ENCODE measurements at regions not wholly inside any gene's neighbourhood (a gene's known extent, or its start where the extent isn't known, plus 50 kb on each side); places are given as distances from the start of the nearest gene placed in this dataset.
A peak's percentile ranks its signal among the peaks of the same experiment; 100 is the strongest.

- no peak for DNase-seq
Observed at GRCh38 chr2:153096272-153096671, 377.9 kb downstream of the ARL6IP6 start.

- DNase-seq = no peak
Observed at GRCh38 chr2:153091344-153091743, 372.9 kb downstream of the ARL6IP6 start.

DNA sequence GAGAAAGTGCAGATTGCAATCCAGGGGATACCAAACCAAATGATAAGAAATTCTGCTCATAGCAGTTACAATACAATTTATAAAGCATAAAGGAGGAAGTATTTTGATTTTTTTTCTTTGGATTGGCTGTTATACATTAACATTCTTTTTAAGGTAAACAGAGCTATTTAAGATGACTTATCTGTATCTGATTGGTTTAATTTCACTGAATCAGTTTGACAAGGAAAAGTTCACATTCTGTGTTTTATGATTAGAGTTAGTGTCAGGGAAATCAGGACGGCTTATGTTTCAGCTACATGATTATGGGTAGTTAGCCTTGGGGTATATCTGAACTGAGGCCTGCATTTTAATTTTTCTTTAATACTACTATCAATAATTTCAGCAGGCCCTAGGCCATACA lies 360.9 kb downstream of the ARL6IP6 start:
- DNase-seq = no peak

DNA sequence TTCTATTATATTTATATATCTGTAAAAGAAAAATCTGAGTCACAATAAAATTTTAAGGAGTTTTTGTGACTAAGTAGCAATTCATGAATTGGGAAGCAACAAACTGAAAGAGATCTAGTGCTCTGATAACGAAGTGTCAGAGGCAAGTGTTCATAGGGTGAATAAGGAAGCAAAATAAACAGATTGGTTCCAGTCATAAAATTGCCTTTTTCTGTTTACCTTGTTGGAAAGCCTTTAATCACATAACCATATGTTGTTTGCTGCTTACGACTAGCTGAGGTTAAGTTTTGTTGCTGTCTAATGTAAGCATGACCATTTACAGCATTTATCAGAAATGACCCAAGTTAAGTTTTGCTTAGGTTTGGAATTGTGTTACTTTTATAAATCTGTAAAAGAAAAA lies 358.9 kb downstream of the ARL6IP6 start:
- no peak for DNase-seq

- DNase-seq = peak; percentile 71
Observed at GRCh38 chr2:153074207-153074606, 355.8 kb downstream of the ARL6IP6 start.

GRCh38 chr2:153072813-153073212 lies 354.4 kb downstream of the ARL6IP6 start:
- no peak for DNase-seq

DNA sequence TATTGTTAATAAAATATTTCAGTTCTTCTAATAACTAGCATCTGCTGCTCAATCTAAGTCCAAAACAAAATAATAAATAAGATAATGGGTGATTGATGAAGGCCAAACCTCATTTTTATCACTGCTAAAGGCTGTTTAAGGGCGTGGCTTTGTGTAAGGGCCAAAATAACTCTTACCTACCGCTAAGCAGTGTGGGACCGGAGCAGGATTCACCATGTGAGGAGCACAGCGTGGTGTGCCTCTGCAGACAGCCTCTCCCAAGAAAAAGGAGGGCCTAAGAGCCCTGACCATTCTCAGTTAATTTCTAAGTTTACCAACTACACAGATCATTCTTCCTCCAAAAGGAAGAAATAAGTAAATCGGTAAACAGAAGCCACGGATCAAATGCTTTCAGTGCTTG lies 353.7 kb downstream of the ARL6IP6 start:
- no peak for DNase-seq

DNA sequence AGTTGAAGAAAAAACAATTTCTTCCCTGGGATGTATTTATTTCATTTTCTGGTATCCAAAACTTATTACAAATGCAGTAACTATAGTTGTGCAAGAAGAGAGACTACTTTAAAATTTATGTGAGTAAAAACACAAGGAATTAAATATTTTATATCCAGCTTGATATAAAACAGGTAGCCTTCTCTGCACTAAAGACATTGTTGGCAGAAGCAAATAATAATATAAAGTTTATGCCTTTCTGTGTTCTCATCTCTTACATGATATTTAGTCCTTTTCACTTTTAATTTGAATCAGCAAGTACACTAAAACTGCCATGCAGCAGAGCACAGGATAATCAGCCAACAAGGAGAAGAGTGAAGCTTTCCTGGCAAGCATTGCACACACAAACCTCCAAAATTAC lies 352.7 kb downstream of the ARL6IP6 start:
- DNase-seq = no peak

DNA sequence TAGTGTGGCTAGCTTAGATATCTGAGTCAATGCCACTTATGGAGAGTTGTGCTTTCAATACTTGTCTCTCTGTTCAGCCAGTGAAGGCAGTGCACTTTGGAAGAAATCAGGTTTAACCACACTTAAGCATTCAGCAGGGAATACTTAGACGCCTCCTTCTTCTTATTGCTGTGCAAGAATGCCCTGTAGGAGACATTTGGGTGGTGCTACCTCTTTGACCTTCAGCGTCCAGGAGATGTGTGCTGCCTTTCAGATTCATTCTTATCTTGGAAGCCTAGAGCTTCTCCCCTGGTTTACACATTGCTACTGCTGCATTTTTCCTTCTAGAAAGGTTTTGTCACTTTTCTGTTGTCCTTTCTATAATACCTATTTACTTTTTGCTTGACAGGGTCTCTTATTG lies 350.5 kb downstream of the ARL6IP6 start:
- DNase-seq = no peak

- DNase-seq = no peak
Observed at GRCh38 chr2:153068052-153068451, 349.6 kb downstream of the ARL6IP6 start.

GRCh38 chr2:153059338-153060052 lies 341.1 kb downstream of the ARL6IP6 start:
- DNase-seq = peak; percentile 78

- DNase-seq = no peak
Observed at GRCh38 chr2:153057743-153058142, 339.3 kb downstream of the ARL6IP6 start.

DNA sequence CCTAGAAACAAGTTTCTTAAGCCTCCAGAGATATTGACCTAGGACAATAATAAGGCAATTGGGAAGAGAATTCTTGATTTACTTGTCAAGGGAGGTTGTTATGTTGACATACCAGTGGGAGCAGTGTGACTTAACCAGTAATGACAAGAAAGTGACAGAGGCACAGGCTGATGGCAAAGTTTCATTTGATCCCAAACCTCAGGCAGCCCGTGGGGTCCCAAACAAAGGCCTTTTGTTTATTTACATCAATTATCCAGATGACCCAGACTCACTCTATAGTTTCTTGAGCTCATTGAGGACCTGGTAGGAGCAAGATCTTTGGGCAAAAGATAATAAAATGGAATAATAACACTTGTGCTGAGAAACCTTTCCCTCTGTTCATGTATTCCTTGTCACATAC lies 336.8 kb downstream of the ARL6IP6 start:
- DNase-seq = no peak

DNA sequence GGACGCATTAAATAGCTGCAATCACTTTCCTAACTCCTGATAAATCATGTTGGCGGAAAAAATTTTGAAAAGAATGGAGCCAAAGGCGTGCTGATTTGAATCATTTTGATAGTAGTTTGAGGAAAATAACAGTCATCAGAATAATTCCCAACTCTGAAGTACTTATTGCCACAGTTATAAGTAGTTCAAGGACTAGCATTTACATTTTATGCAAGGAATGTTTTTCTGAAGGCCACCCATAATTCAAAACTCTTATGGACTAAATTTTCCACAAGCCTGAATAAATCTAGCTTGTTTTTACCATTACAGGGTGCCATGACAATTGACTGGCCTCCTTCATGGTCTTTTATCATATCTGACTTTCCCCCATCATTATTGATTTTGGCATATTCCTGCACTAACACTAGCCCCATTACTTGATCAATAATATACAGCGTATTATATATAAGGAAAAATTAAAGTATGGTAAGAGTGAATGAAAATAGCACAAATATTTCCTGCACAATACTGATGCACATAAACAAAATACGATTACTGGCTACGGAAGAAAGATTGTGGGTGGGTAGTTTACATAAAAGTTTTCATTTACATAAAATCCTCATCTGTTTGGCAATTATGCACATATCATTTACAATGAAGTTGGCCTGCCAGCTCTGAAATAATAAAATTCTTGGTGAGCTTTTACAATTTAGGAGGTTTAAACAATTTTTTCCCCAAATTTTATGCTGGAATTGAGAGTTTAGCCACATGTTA lies 334.6 kb downstream of the ARL6IP6 start:
- no peak for DNase-seq

GRCh38 chr2:153047220-153047619 lies 328.8 kb downstream of the ARL6IP6 start:
- DNase-seq = no peak

DNA sequence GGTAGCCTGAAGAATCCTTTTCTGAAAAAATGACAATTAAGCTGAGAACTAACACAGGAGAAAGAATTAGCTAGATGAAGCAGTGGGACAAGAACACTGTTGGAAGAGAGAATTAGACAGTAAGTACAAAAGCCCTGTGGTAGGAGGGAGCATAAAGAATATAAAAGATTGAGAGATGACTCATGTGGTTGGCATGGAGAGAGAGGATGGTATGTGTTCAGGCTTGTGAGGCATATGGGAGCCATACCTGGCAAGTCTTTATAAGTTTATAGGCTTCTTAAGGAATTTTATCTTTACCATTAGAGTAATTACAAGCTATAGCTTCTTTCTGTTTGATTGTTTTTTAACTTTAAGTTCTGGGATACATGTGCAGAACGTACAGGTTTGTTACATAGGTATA lies 325.0 kb downstream of the ARL6IP6 start:
- DNase-seq = no peak

DNA sequence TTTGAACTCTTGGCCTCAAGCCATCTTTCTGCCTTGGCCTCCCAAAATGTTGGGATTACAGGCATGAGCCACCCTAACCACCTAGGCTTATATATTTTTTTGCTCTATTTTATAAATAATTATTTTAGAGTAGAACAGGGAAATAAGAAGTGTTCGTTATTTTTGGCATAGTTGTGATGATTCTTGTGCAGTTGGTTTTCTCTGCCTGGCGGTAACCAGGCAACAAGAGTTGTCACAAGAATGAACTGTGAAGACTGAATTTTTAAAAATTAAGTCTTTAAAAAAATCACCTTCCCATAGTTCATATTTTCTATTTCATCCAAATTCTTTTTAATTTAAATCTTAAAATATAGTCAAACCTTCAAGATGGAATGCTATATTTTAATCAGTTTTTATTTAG lies 310.2 kb downstream of the ARL6IP6 start:
- DNase-seq = no peak

DNA sequence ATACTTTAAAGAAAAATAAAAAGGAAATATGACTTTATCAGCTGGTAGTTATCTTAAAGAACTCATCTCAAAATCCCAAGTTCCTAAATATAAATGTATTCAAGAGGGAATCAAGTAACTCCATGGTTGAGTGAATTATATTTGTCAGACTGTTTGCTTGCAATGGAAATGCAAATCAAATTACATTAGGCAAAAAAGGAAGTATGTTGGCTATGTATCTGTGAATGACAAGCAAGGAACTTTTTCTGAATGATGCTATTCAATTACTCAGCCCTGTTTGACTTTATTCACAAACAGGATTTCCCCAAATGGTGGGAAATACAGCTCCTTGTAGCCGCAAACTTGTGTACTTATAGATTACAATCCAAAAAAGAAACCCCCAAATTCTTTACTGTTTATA lies 309.1 kb downstream of the ARL6IP6 start:
- DNase-seq = no peak

DNA sequence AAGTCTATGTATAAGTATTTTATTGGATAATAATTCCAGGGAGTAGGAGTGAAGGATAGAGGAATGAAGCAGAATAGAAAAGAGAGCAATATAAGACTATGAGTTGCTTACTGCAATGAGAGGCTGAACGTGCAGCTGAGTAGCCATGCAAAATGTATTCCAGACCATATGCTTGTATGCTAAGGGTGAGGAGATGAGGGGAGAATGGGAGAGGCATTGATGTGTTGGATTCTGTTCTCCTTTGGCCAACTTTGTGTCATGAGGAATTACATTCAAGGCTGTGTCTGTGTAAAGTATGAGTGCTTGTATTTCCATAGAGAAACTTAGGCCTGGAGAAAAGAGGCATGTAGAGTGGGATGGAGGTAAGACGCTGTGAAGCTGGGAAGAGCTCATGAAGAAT lies 301.8 kb downstream of the ARL6IP6 start:
- no peak for DNase-seq

- no peak for DNase-seq
Observed at GRCh38 chr2:153005071-153005730, 286.8 kb downstream of the ARL6IP6 start.

DNA sequence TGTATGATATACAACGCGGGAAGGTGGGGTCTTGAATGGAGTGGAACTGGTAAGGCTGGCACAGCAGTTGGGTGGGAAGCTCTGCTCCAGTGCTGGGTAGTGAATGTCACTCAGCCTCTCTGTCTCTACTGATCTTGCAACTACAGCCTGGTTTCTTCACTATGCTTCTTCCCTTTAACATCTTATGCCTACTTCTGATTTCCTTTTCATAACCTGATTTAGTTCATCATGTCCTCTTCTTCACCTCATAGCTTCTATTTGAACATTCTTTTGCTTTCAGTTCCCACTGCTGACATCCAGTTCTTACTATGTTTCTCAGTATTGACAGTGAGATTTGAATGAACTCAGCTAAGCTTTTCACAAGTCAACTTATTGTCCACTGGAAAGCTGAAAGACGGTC lies 286.2 kb downstream of the ARL6IP6 start:
- no peak for DNase-seq

DNA sequence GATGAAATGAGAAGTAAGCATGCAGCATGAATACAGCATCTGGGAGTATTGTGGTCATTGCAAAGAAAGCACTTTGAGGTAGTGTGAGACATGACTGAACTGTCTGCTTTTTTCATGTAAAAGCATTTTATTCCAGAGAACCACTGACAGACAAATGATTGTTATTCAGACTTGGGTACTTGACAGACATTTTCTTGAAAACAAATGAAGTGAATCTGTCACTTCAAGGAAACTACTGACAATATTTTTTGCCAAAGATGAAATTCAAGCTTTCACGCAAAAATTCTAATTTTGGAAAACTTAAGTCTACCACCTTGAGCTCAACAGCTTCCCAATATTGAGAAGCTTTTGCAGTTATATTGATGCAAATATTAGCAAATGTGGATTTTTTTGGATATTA lies 255.7 kb downstream of the ARL6IP6 start:
- DNase-seq = no peak

GRCh38 chr2:152971685-152972084 lies 253.3 kb downstream of the ARL6IP6 start:
- no peak for DNase-seq

DNA sequence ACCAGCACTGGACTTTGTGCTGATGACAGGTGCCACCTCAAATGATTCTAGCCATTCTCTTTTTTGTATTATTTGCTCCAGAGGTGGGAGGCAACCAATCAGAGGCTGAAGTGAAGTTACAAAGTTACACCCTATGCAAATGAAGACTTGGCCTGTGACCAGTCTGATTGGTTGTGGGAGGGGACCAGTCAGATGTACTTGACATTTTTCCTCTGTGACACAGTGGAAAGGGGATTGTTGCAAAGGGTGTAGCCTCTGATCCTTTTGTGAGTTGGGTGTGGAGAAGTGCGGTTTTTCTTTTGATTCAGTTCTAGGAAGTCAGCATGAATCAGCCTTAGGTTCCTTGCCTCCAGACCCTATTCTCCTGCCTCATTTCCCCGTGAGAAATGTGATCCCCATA lies 244.0 kb downstream of the ARL6IP6 start:
- DNase-seq = no peak
